HepG2 (cell line): ENCODE measurements at regions not wholly inside any gene's neighbourhood (a gene's known extent, or its start where the extent isn't known, plus 50 kb on each side); places are given as distances from the start of the nearest gene placed in this dataset.
A peak's percentile ranks its signal among the peaks of the same experiment; 100 is the strongest.

ENCODE experiments used
- ATAC-seq: fragments of 200-7000 bp; cut with Tn5 transposase; 3 replicates; pipeline ENCODE4 v1.9.1; 2020; ENCODE audit warnings: mild to moderate bottlenecking, moderate library complexity
- BruUV-seq: library from RNA; stranded (reverse); fragments of 400-500 nt; replicated peaks from 2 replicates; lab custom pipeline; 2021; lab: Mats Ljungman, UMichigan
- CTCF ChIA-PET: fragments of 300-600 bp; formaldehyde crosslinking; extraction: SDS; loops from one replicate; lab custom pipeline; 2021; ENCODE audit warnings: low total read pairs, inconsistent platforms, low intra/inter-chr PET ratio; lab: Yijun Ruan, JAX
- POLR2A ChIA-PET: fragments of 350-600 bp; sonication (Branson Sonifier 250); formaldehyde crosslinking; loops from one replicate; lab custom pipeline; 2020; ENCODE audit warnings: antibody characterized with exemption, inconsistent platforms; lab: Yijun Ruan, JAX
- DNase-seq: peaks from one replicate; pipeline ENCODE4 v3.0.0-alpha.2; 2015; ENCODE audit warnings: low spot score
- FAIRE-seq: peaks from 3 replicates; lab custom pipeline; 2011; peaks lifted over from hg19 to GRCh38; lab: Jason Lieb, UNC
- H2AFZ ChIP-seq: one replicate; pipeline ENCODE4 v1.6.1; 2011; ENCODE audit warnings: low read length, inconsistent platforms
- H3K27ac ChIP-seq: fragments of 300-600 bp; 3 replicates; pipeline ENCODE4 v1.8.0; 2011; ENCODE audit warnings: mixed run types, mild to moderate bottlenecking, mixed read lengths, low read length, inconsistent platforms; ENCODE audit not compliant: insufficient read depth; ENCODE audit errors: extremely low read length
- H3K27me3 ChIP-seq, 2 experiments: fragments of 200-600 bp in 1 of 2; 2 replicates in 1 of 2; 3 replicates in 1 of 2; pipeline versions ENCODE4 v1.6.0 to v1.8.0; 2011; ENCODE audit warnings: low read length in 2 of 2, mild to moderate bottlenecking in 2 of 2, moderate library complexity in 2 of 2, inconsistent platforms in 1 of 2; ENCODE audit not compliant: insufficient read depth in 2 of 2, control insufficient read depth in 1 of 2
- H3K36me3 ChIP-seq, 2 experiments: fragments of 200-600 bp in 1 of 2; replicated peaks in 1 of 2; 2 replicates in 1 of 2; 3 replicates in 1 of 2; pipeline versions ENCODE4 v1.5.1 to v1.8.0; 2011; ENCODE audit warnings: low read length in 2 of 2, inconsistent platforms in 1 of 2; ENCODE audit not compliant: insufficient read depth in 2 of 2, control insufficient read depth in 1 of 2
- H3K4me1 ChIP-seq: 2 replicates; pipeline ENCODE4 v1.5.1; 2012; ENCODE audit warnings: low read length, inconsistent platforms; ENCODE audit not compliant: insufficient read depth
- H3K4me2 ChIP-seq: 2 replicates; pipeline ENCODE4 v1.6.0; 2011; ENCODE audit warnings: low read depth, low read length, inconsistent platforms
- H3K4me3 ChIP-seq, 3 experiments: fragments of 200-600 bp in 1 of 3; sonication (generic), shearing (Covaris generic) in 1 of 3; replicated peaks in 1 of 3; 2 replicates each; pipeline ENCODE4 v1.5.1; 2011 to 2016; ENCODE audit warnings: low read length in 3 of 3, inconsistent platforms in 2 of 3, low read depth in 2 of 3, mild to moderate bottlenecking in 2 of 3, control low read depth in 1 of 3, mixed read lengths in 1 of 3; ENCODE audit not compliant: insufficient read depth in 1 of 3
- H3K79me2 ChIP-seq: one replicate; pipeline ENCODE4 v1.6.1; 2011; ENCODE audit warnings: low read length, inconsistent platforms; ENCODE audit not compliant: insufficient read depth
- H3K9ac ChIP-seq: 2 replicates; pipeline ENCODE4 v1.6.0; 2011; ENCODE audit warnings: mild to moderate bottlenecking, low read depth, low read length, inconsistent platforms; ENCODE audit not compliant: insufficient read depth
- H3K9me3 ChIP-seq: 2 replicates; pipeline ENCODE4 v1.5.1; 2012; ENCODE audit warnings: mild to moderate bottlenecking, low read length
- H4K20me1 ChIP-seq: 2 replicates; pipeline ENCODE4 v1.6.0; 2011; ENCODE audit warnings: inconsistent platforms, mild to moderate bottlenecking, low read length, moderate library complexity; ENCODE audit not compliant: insufficient read depth
- HNRNPLL ChIP-seq: fragments of 200-400 bp; formaldehyde crosslinking; IDR thresholded peaks from 2 replicates; pipeline ENCODE4 v1.6.1; 2017; ENCODE audit warnings: mild to moderate bottlenecking, low read depth, low read length; ENCODE audit not compliant: poor library complexity, severe bottlenecking
- KAT8 ChIP-seq: IDR thresholded peaks from 2 replicates; pipeline ENCODE4 v1.6.1; 2016; ENCODE audit warnings: missing genetic modification reagents, missing compliant biosample characterization
- PITX1 ChIP-seq: sonication (generic); formaldehyde crosslinking; IDR thresholded peaks from 2 replicates; pipeline ENCODE4 v1.5.1; 2020; ENCODE audit warnings: mild to moderate bottlenecking, missing genetic modification reagents
- PRMT3 ChIP-seq: sonication (generic); formaldehyde crosslinking; IDR thresholded peaks from 2 replicates; pipeline ENCODE4 v1.8.1; 2022; ENCODE audit warnings: low read depth, mild to moderate bottlenecking, moderate library complexity, missing genetic modification reagents, borderline replicate concordance
- SUZ12 ChIP-seq: fragments of 150-350 bp; IDR thresholded peaks from 2 replicates; pipeline ENCODE4 v1.6.1; 2014; ENCODE audit warnings: low read depth, low read length
- ZKSCAN5 ChIP-seq: sonication (generic); formaldehyde crosslinking; IDR thresholded peaks from 2 replicates; pipeline ENCODE4 v1.5.1; 2020; ENCODE audit warnings: mild to moderate bottlenecking, missing genetic modification reagents
- ZNF143 ChIP-seq: sonication (generic); formaldehyde crosslinking; IDR thresholded peaks from 2 replicates; pipeline ENCODE4 v1.4.0; 2020; ENCODE audit warnings: missing genetic modification reagents
- ZNF563 ChIP-seq: sonication (generic); formaldehyde crosslinking; IDR thresholded peaks from 2 replicates; pipeline ENCODE4 v1.8.0; 2022; ENCODE audit warnings: mild to moderate bottlenecking, moderate library complexity, missing genetic modification reagents
- ZNF713 ChIP-seq: sonication (generic); formaldehyde crosslinking; IDR thresholded peaks from 2 replicates; pipeline ENCODE4 v1.4.0; 2020; ENCODE audit warnings: mild to moderate bottlenecking, missing genetic modification reagents
- WGBS: methylation state at CpG from one replicate; pipeline ENCODE4 v1.1.6; 2017; ENCODE audit warnings: low lambda C conversion rate; 5-methylcytosine and 5-hydroxymethylcytosine counted together
- in situ Hi-C: cut with HindIII; loops from 2 replicates; pipeline ENCODE4 v1.10.0; 2017; ENCODE audit warnings: low pct_unique_long_range_greater_than_20kb; ENCODE audit not compliant: extremely low pct_ligation_motif_present
- intact Hi-C: fragments of 100-400 bp; cut with micrococcal nuclease; formaldehyde crosslinking; loops from one replicate; pipeline ENCODE4 v1.10.0; 2022; ENCODE audit not compliant: unreplicated experiment
- TF ChIP-seq, protein P1 (sequence below): sonication (generic); formaldehyde crosslinking; IDR thresholded peaks from 2 replicates; pipeline ENCODE4 v1.5.0; 2020; ENCODE audit warnings: mild to moderate bottlenecking, missing genetic modification reagents, borderline replicate concordance

- ChIA-PET POLR2A (no interaction called here), CTCF (no interaction called here)
- FAIRE-seq: no peak
- WGBS: 39% methylated on average over 7 of the region's 15 CpGs
- Histone ChIP-seq H3K27me3 (peaks cover 11 to 74% of the 10 kb centered on the region in 2 experiments; a peak in 4 of 5 replicates), H3K79me2 (no peaks in the 10 kb centered on the region), H4K20me1 (no peaks in the 10 kb centered on the region), H3K36me3 (no peaks in the 10 kb centered on the region)
- BruUV-seq: no TSS peak
- TF ChIP-seq HNRNPLL: no peak
- TF ChIP-seq, protein P1, sequence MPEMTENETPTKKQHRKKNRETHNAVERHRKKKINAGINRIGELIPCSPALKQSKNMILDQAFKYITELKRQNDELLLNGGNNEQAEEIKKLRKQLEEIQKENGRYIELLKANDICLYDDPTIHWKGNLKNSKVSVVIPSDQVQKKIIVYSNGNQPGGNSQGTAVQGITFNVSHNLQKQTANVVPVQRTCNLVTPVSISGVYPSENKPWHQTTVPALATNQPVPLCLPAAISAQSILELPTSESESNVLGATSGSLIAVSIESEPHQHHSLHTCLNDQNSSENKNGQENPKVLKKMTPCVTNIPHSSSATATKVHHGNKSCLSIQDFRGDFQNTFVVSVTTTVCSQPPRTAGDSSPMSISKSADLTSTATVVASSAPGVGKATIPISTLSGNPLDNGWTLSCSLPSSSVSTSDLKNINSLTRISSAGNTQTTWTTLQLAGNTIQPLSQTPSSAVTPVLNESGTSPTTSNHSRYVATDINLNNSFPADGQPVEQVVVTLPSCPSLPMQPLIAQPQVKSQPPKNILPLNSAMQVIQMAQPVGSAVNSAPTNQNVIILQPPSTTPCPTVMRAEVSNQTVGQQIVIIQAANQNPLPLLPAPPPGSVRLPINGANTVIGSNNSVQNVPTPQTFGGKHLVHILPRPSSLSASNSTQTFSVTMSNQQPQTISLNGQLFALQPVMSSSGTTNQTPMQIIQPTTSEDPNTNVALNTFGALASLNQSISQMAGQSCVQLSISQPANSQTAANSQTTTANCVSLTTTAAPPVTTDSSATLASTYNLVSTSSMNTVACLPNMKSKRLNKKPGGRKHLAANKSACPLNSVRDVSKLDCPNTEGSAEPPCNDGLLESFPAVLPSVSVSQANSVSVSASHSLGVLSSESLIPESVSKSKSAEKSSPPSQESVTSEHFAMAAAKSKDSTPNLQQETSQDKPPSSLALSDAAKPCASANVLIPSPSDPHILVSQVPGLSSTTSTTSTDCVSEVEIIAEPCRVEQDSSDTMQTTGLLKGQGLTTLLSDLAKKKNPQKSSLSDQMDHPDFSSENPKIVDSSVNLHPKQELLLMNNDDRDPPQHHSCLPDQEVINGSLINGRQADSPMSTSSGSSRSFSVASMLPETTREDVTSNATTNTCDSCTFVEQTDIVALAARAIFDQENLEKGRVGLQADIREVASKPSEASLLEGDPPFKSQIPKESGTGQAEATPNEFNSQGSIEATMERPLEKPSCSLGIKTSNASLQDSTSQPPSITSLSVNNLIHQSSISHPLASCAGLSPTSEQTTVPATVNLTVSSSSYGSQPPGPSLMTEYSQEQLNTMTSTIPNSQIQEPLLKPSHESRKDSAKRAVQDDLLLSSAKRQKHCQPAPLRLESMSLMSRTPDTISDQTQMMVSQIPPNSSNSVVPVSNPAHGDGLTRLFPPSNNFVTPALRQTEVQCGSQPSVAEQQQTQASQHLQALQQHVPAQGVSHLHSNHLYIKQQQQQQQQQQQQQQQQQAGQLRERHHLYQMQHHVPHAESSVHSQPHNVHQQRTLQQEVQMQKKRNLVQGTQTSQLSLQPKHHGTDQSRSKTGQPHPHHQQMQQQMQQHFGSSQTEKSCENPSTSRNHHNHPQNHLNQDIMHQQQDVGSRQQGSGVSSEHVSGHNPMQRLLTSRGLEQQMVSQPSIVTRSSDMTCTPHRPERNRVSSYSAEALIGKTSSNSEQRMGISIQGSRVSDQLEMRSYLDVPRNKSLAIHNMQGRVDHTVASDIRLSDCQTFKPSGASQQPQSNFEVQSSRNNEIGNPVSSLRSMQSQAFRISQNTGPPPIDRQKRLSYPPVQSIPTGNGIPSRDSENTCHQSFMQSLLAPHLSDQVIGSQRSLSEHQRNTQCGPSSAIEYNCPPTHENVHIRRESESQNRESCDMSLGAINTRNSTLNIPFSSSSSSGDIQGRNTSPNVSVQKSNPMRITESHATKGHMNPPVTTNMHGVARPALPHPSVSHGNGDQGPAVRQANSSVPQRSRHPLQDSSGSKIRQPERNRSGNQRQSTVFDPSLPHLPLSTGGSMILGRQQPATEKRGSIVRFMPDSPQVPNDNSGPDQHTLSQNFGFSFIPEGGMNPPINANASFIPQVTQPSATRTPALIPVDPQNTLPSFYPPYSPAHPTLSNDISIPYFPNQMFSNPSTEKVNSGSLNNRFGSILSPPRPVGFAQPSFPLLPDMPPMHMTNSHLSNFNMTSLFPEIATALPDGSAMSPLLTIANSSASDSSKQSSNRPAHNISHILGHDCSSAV (CRISPR knock-in tag): no peak
- no peak for TF ChIP-seq PITX1 (CRISPR knock-in tag)
- no peak for TF ChIP-seq ZKSCAN5 (CRISPR knock-in tag)
- TF ChIP-seq SUZ12: no peak
- TF ChIP-seq KAT8 (CRISPR knock-in tag): no peak
- TF ChIP-seq ZNF563 (CRISPR knock-in tag): no peak
- TF ChIP-seq ZNF143 (CRISPR knock-in tag): no peak
- no peak for TF ChIP-seq PRMT3 (CRISPR knock-in tag)
- TF ChIP-seq ZNF713: no peak
- TF ChIP-seq, all 625 proteins: peak for 0
- DNase-seq (no peak), ATAC-seq (no peak)
- Histone ChIP-seq H3K9ac (no peak overlapping the region), H2AFZ (no peak overlapping the region), H3K27ac (no peak overlapping the region), H3K4me1 (no peaks in the 10 kb centered on the region), H3K4me3 (no peak overlapping the region), H3K4me2 (peak overlapping the region; percentile 60), H3K9me3 (no peaks in the 10 kb centered on the region)
- in situ Hi-C loops (no loop called here), intact Hi-C loops (loop anchor here (5.0 kb wide), 1 partner anchor 348 kb away; no protein-coding TSS in a partner anchor)
These were observed 52.4 kb upstream of the CFAP46 start for GRCh38 chr10:132994811-132995210.
